ENCODE measurements at regions not wholly inside any gene's neighbourhood (a gene's known extent, or its start where the extent isn't known, plus 50 kb on each side); places are given as distances from the start of the nearest gene placed in this dataset.
A peak's percentile ranks its signal among the peaks of the same experiment; 100 is the strongest.
"Not testable (repeated sequence)": the region's sequence is repeated elsewhere in the genome, so short reads cannot be mapped to it uniquely, and the experiment has no call there.

- no peak for DNase-seq
These were observed 51.8 kb upstream of the ZSWIM5 start for GRCh38 chr1:45258059-45258650.

- no peak for DNase-seq
These were observed 52.6 kb upstream of the ZSWIM5 start for GRCh38 chr1:45259053-45259452.

GRCh38 chr1:45260244-45260643, 53.8 kb upstream of the ZSWIM5 start:
- DNase-seq: no peak

- no peak for DNase-seq
These were observed 56.7 kb upstream of the ZSWIM5 start for GRCh38 chr1:45263132-45263531.

- DNase-seq: no peak
These were observed 58.8 kb upstream of the ZSWIM5 start for GRCh38 chr1:45265244-45265643.

- peak; percentile 60 for DNase-seq
These were observed 59.9 kb upstream of the ZSWIM5 start for GRCh38 chr1:45266151-45266801.

- not testable (repeated sequence) for DNase-seq
These were observed 58.4 kb upstream of the HPDL start for GRCh38 chr1:45268310-45268709.

GRCh38 chr1:45272267-45272666, 54.4 kb upstream of the HPDL start:
- not testable (repeated sequence) for DNase-seq

- DNase-seq: no peak
These were observed 53.8 kb upstream of the HPDL start for GRCh38 chr1:45272913-45273371.

GRCh38 chr1:45275054-45275453, 51.6 kb upstream of the HPDL start:
- DNase-seq: no peak

Measured in right hindlimb (tissue), 1 donor.